ENCODE measurements at regions not wholly inside any gene's neighbourhood (a gene's known extent, or its start where the extent isn't known, plus 50 kb on each side); places are given as distances from the start of the nearest gene placed in this dataset.

- DNase-seq (ENCODE audit: low spot score) (no peak), ATAC-seq (no peak)
- Mint-ChIP-seq H3K27me3 (ENCODE audit: low read depth) (no peaks in the 10 kb centered on the region), H3K36me3 (peaks cover 11% of the 10 kb centered on the region), H3K27ac (no peak overlapping the region), H3K4me1 (peaks cover 14% of the 10 kb centered on the region), H3K4me3 (no peak overlapping the region), H3K9me3 (peaks cover 13% of the 10 kb centered on the region)
- ChIA-PET POLR2A (no interaction called here), CTCF (no interaction called here)
- no peak for TF ChIP-seq HMGXB4 (CRISPR knock-in tag; IDR thresholded peaks at IDR 0.05)
- TF ChIP-seq MXD4 (CRISPR knock-in tag; IDR thresholded peaks at IDR 0.05; ENCODE audit: borderline replicate concordance) = no peak
- TF ChIP-seq MLX (CRISPR knock-in tag; IDR thresholded peaks at IDR 0.05) = no peak
- no peak for TF ChIP-seq JAZF1 (CRISPR knock-in tag; IDR thresholded peaks at IDR 0.05)
- TF ChIP-seq CREB1 (CRISPR knock-in tag; IDR thresholded peaks at IDR 0.05) = no peak
- TF ChIP-seq ATF2 (CRISPR knock-in tag; IDR thresholded peaks at IDR 0.05; ENCODE audit: borderline replicate concordance, low read depth) = no peak
- no peak for TF ChIP-seq E2F4 (CRISPR knock-in tag; IDR thresholded peaks at IDR 0.05; ENCODE audit: borderline replicate concordance, low read depth)
- TF ChIP-seq, protein P1, sequence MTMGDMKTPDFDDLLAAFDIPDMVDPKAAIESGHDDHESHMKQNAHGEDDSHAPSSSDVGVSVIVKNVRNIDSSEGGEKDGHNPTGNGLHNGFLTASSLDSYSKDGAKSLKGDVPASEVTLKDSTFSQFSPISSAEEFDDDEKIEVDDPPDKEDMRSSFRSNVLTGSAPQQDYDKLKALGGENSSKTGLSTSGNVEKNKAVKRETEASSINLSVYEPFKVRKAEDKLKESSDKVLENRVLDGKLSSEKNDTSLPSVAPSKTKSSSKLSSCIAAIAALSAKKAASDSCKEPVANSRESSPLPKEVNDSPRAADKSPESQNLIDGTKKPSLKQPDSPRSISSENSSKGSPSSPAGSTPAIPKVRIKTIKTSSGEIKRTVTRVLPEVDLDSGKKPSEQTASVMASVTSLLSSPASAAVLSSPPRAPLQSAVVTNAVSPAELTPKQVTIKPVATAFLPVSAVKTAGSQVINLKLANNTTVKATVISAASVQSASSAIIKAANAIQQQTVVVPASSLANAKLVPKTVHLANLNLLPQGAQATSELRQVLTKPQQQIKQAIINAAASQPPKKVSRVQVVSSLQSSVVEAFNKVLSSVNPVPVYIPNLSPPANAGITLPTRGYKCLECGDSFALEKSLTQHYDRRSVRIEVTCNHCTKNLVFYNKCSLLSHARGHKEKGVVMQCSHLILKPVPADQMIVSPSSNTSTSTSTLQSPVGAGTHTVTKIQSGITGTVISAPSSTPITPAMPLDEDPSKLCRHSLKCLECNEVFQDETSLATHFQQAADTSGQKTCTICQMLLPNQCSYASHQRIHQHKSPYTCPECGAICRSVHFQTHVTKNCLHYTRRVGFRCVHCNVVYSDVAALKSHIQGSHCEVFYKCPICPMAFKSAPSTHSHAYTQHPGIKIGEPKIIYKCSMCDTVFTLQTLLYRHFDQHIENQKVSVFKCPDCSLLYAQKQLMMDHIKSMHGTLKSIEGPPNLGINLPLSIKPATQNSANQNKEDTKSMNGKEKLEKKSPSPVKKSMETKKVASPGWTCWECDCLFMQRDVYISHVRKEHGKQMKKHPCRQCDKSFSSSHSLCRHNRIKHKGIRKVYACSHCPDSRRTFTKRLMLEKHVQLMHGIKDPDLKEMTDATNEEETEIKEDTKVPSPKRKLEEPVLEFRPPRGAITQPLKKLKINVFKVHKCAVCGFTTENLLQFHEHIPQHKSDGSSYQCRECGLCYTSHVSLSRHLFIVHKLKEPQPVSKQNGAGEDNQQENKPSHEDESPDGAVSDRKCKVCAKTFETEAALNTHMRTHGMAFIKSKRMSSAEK (CRISPR knock-in tag; IDR thresholded peaks at IDR 0.05; ENCODE audit: borderline replicate concordance) = no peak
- TF ChIP-seq, protein P2, sequence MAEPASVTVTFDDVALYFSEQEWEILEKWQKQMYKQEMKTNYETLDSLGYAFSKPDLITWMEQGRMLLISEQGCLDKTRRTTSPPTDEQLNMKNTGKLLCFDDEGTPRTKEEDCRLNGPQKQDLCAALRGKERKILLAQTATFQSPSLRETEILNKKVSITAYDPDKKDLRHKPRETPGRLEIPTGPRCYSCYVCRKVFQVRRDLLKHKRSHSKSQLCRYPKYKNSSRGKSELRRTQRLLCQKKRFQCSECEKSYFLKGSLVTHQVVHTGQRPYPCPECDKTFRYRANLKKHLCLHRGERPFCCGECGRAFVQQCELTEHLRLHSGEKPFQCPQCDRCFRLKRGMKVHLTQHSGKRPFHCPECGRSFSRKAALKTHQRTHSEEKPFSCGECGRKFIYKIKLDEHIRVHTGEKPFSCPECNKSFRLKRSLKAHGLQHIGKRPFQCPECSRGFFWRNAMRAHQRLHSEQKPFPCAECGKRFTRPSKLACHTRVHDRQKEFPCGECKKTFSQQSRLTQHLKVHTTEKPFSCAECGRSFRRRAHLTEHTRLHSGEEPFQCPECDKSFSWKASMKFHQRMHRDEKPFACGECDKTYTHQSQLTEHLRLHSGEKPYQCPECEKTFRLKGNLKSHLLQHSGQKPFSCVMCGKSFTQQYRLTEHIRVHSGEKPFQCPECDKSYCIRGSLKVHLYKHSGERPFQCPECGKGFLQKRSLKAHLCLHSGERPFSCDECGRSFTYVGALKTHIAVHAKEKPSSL (CRISPR knock-in tag; conservative IDR thresholded peaks at IDR 0.05) = no peak
Observed at GRCh38 chr2:173602153-173602795, 247.6 kb downstream of the CDCA7 start.

GRCh38 chr2:173605994-173606393 lies 251.3 kb downstream of the CDCA7 start:
- no peak for ATAC-seq
- Mint-ChIP-seq H3K4me1 (peaks cover 26% of the 10 kb centered on the region), H3K27me3 (ENCODE audit: low read depth) (no peaks in the 10 kb centered on the region), H3K36me3 (peaks cover 4% of the 10 kb centered on the region), H3K4me3 (no peak overlapping the region), H3K9me3 (peaks cover 9% of the 10 kb centered on the region), H3K27ac (no peak overlapping the region)
- CTCF ChIA-PET = no interaction called here
- POLR2A ChIA-PET = no interaction called here
- TF ChIP-seq FOXP1 (CRISPR knock-in tag; IDR thresholded peaks at IDR 0.05; ENCODE audit: borderline replicate concordance) (no peak), ZNF219 (CRISPR knock-in tag; IDR thresholded peaks at IDR 0.05; ENCODE audit: borderline replicate concordance) (no peak), CBFB (CRISPR knock-in tag; IDR thresholded peaks at IDR 0.05; ENCODE audit: low read depth) (no peak), ZNF263 (CRISPR knock-in tag; IDR thresholded peaks at IDR 0.05; ENCODE audit: low read depth) (no peak), TEAD1 (CRISPR knock-in tag; IDR thresholded peaks at IDR 0.05) (no peak)
- DNase-seq (ENCODE audit: low spot score) = no peak

Data from WTC11 (cell line).